ENCODE measurements at regions not wholly inside any gene's neighbourhood (a gene's known extent, or its start where the extent isn't known, plus 50 kb on each side); places are given as distances from the start of the nearest gene placed in this dataset.
A peak's percentile ranks its signal among the peaks of the same experiment; 100 is the strongest.

DNA sequence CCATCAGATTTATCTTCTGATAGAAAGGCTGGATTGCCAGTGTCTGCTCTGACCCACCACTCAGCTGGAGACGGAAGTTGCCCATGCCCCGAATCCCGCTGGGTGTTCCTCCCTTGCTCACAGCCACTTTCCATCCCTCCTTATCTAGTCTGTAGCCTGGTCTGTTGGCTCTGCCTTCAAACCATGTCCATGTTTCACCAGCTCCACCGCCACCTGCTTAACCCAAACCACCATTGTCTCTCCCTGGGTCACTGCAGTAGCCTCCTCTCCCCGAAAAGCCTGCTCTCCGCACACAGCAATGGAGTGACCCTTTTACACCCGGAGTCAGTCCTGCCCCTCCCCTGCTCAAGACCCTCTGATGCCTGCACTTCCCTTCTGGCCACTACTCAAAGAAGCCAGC is 60.4 kb downstream of the GLI2 start:
- no peak for DNase-seq
- Histone ChIP-seq H3K36me3 (ENCODE audit: insufficient read depth in 1 of 2, low read depth in 1 of 2) (no peaks in the 10 kb centered on the region), H3K27me3 (ENCODE audit: insufficient read depth in 3 of 3, low read length in 2 of 3) (peaks cover 0 to 13% (median 0%) of the 10 kb centered on the region in 3 donors), H3K9me3 (no peaks in the 10 kb centered on the region), H3K4me3 (no peak overlapping the region), H3K27ac (no peak overlapping the region), H3K4me1 (peaks cover 4% of the 10 kb centered on the region)
- TF ChIP-seq, protein P1, sequence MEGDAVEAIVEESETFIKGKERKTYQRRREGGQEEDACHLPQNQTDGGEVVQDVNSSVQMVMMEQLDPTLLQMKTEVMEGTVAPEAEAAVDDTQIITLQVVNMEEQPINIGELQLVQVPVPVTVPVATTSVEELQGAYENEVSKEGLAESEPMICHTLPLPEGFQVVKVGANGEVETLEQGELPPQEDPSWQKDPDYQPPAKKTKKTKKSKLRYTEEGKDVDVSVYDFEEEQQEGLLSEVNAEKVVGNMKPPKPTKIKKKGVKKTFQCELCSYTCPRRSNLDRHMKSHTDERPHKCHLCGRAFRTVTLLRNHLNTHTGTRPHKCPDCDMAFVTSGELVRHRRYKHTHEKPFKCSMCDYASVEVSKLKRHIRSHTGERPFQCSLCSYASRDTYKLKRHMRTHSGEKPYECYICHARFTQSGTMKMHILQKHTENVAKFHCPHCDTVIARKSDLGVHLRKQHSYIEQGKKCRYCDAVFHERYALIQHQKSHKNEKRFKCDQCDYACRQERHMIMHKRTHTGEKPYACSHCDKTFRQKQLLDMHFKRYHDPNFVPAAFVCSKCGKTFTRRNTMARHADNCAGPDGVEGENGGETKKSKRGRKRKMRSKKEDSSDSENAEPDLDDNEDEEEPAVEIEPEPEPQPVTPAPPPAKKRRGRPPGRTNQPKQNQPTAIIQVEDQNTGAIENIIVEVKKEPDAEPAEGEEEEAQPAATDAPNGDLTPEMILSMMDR (IDR thresholded peaks at IDR 0.05), result no peak
- intact Hi-C loops (cut with DNase I), result no loop called here
- no peak for ATAC-seq
- WGBS, 3 donors, result 86 to 95% (median 93%) methylated on average over 7 of the region's 7 CpGs

DNA sequence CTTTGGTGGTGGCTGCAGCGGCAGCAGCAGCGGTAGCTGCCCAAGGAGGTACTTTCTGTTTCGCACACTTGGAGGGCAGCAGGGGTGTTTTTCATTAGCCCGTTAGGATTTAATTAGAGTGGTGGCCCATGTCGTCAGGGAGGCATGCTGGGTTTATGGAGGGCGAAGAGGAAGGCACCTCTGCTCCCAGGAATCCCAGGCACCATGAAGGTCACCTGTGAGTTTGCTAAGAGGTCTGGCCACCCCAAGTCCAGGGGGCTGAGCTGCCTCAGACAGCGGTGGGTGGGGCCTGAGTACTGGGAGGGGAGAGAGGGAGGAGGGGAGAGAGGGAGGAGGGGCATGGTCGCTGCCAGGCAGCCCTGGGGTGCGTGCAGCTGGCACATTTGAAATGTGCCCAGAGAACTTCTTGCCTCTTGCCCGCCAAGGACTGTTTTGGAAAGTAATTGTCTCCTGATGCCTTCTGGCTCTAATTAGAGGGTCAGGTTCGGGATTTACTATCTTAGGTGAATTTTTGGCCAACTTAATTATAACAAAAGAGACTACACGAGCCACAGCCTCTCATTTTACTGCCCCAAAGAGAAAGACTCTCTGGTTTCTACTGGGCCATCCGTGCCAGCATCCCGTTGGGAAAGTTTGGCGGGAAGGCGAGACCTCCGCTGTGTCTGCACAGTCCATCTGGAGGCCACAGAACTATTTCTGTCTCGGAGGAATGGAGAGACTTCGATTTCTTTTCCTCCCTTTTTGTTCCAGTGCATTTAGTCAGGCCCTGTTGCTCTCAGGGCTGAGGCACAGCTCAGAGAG is 62.0 kb downstream of the GLI2 start:
- Histone ChIP-seq H3K27me3 (ENCODE audit: insufficient read depth in 3 of 3, low read length in 2 of 3) (peaks cover 0 to 13% (median 0%) of the 10 kb centered on the region in 3 donors), H3K4me1 (peaks cover 4% of the 10 kb centered on the region), H3K9me3 (no peaks in the 10 kb centered on the region), H3K4me3 (no peak overlapping the region), H3K36me3 (ENCODE audit: insufficient read depth in 1 of 2, low read depth in 1 of 2) (no peaks in the 10 kb centered on the region), H3K27ac (no peak overlapping the region)
- 33 to 49% (median 36%) methylated on average over 19 of the region's 19 CpGs for WGBS, 3 donors
- ATAC-seq, result peak in 2 of 4 donors; percentile 32 to 50
- TF ChIP-seq, protein P1 (IDR thresholded peaks at IDR 0.05), result no peak
- DNase-seq, result no peak
- intact Hi-C loops (cut with DNase I), result no loop called here

DNA sequence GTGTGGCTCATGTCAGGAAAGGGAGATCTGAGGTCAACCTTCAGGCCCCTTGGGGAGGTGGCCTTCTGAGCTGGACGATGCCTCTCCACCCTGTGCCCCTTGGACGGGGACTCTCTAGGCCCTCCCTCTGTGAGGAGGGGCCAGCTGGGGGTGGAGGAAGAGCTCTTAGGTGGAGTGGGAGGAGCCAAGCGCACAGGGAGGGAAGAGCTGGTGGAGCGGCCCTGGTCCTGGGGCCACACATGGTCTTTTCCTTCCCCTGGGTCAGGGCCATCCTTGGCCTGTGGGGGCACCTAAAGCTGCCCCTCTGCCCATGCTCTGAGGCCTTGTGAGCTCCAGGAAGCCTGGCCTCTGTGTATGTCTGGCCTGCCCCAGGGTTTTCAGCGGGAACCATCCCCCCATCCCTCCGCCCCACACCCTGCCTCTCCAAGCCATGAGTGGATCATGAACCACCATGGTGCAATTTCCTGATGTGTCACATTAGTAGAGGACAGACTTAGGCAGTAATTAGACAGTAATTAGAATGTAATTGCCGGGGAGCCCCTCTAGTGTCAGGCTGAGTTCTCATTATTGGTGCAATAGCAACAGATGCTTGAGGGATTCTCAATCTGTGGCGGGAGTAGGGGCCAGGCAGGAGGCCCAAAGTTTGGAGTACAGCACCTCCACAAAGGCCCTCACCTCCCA is 63.0 kb downstream of the GLI2 start:
- Histone ChIP-seq H3K27ac (no peak overlapping the region), H3K4me3 (no peak overlapping the region), H3K27me3 (ENCODE audit: insufficient read depth in 3 of 3, low read length in 2 of 3) (peaks cover 0 to 13% (median 0%) of the 10 kb centered on the region in 3 donors), H3K4me1 (peaks cover 4% of the 10 kb centered on the region), H3K9me3 (no peaks in the 10 kb centered on the region), H3K36me3 (ENCODE audit: insufficient read depth in 1 of 2, low read depth in 1 of 2) (no peaks in the 10 kb centered on the region)
- peak in 1 of 4 donors; percentile 9 for ATAC-seq
- no peak for DNase-seq
- TF ChIP-seq, protein P1 (IDR thresholded peaks at IDR 0.05), result no peak
- WGBS, 3 donors, result 67 to 79% (median 77%) methylated on average over 7 to 8 of the region's 8 CpGs
- intact Hi-C loops (cut with DNase I), result no loop called here

DNA sequence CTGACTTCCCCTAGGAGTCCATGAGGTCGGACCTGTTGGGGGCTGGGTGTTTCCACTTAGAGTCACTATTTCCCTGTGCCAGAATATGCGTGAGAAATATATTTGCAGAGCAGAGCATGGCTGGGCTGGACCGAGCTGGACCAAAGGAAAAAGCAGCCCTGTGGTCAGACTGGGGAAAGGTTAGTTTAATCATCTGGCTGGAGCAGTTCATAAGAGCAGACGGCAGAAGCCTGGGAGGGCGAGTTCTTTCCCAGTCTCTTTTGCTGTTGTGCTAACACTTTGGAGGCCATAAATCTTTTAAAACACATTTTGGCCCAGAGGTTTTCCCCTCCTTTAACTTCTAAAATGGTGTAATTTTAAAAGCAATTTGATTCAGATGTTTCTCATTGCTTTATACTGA is 66.5 kb downstream of the GLI2 start:
- no peaks in the 10 kb centered on the region for H3K36me3 ChIP-seq (ENCODE audit: insufficient read depth in 1 of 2, low read depth in 1 of 2)
- DNase-seq, result no peak
- H3K4me3 ChIP-seq, result no peak overlapping the region
- TF ChIP-seq, protein P1 (IDR thresholded peaks at IDR 0.05), result no peak
- 59 to 70% (median 63%) methylated on average over 5 of the region's 5 CpGs for WGBS, 3 donors
- no peak for ATAC-seq
- no peaks in the 10 kb centered on the region for H3K9me3 ChIP-seq
- intact Hi-C loops (cut with DNase I), result no loop called here
- peaks cover 11% of the 10 kb centered on the region for H3K4me1 ChIP-seq
- no peak overlapping the region for H3K27ac ChIP-seq
- peaks cover 0 to 13% (median 0%) of the 10 kb centered on the region in 3 donors for H3K27me3 ChIP-seq (ENCODE audit: insufficient read depth in 3 of 3, low read length in 2 of 3)

Measured in psoas muscle (tissue), 7 donors.